ENCODE measurements at regions not wholly inside any gene's neighbourhood (a gene's known extent, or its start where the extent isn't known, plus 50 kb on each side); places are given as distances from the start of the nearest gene placed in this dataset.

DNA sequence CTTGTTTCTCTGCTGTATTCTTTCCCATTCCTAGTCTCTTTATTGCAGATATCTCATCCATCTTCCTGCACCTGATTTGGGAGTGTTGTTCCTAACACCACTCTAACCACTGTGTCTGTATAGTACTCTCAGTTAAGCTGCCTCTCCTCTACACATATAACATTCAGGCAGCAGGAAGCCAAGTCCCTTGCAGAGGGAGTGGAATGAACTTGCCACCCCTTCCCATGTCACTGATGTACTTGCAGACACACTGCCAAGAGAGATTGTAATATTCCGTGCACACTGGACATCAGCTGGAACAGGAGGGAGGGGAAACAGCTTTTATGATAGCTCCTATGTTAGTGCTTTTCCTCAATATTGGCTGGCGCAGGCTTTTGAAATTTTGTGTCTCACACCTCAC is 281.6 kb upstream of the E2F7 start:
- no peaks in the 10 kb centered on the region for H3K36me3 ChIP-seq (ENCODE audit: control insufficient read depth, insufficient read depth, low read length)
- H3K27me3 ChIP-seq (ENCODE audit: control insufficient read depth, insufficient read depth, low read length), result no peaks in the 10 kb centered on the region
- peak; percentile 54 for DNase-seq
- H3K4me1 ChIP-seq (ENCODE audit: control insufficient read depth, insufficient read depth, low read length), result peaks cover 2% of the 10 kb centered on the region
- no peaks in the 10 kb centered on the region for H3K9me3 ChIP-seq (replicated peaks; ENCODE audit: control insufficient read depth, low read depth, low read length)
- H3K4me3 ChIP-seq (ENCODE audit: low read length), result no peak overlapping the region
- no peak overlapping the region for H3K27ac ChIP-seq (ENCODE audit: low read length)
- no CpG with 5 or more reads among the region's 2 CpGs for WGBS (ENCODE audit: insufficient coverage)

DNA sequence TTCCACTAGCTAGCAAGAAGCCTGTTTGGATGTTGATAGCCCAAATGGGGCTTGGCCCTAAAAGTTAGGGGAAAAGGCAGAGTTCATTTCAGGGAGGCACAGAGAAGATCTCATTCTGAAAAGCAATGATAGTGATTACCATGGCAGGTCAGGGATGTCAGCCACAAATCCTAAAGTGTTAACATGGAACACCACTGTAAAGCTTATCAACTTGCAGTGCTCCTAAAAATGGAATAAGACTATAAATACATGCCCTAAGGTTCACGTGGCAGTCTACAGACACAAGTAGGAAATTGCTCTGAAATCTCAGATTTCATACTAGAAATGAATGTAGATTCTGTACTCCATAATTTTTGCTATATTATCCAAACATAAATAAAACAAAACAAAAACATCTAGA is 280.0 kb upstream of the E2F7 start:
- peaks cover 2% of the 10 kb centered on the region for H3K4me1 ChIP-seq (ENCODE audit: control insufficient read depth, insufficient read depth, low read length)
- H3K27ac ChIP-seq (ENCODE audit: low read length), result no peak overlapping the region
- no peak overlapping the region for H3K4me3 ChIP-seq (ENCODE audit: low read length)
- H3K36me3 ChIP-seq (ENCODE audit: control insufficient read depth, insufficient read depth, low read length), result no peaks in the 10 kb centered on the region
- DNase-seq, result no peak
- no peaks in the 10 kb centered on the region for H3K9me3 ChIP-seq (replicated peaks; ENCODE audit: control insufficient read depth, low read depth, low read length)
- H3K27me3 ChIP-seq (ENCODE audit: control insufficient read depth, insufficient read depth, low read length), result no peaks in the 10 kb centered on the region
- WGBS (ENCODE audit: insufficient coverage), result no CpG with 5 or more reads among the region's 1 CpG

DNA sequence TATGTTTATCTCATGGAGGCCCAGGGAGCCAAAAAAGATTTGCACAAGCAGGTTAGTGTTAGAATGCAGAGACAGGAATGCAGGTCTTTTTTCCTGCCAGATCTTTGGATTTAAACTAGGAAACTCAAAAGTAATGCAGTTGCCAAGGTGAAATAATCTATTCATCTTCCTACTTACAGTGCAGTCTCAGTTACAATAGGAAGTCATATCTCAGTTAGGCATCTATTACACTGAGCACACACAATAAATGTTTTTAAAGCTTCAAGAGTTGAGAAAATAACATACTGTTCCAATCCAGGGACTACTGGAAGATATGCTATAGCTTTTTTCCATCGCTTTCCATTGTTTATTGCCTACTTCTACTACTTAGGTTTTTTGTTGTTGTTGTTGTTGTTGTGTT is 279.3 kb upstream of the E2F7 start:
- H3K4me1 ChIP-seq (ENCODE audit: control insufficient read depth, insufficient read depth, low read length), result peaks cover 2% of the 10 kb centered on the region
- H3K27ac ChIP-seq (ENCODE audit: low read length), result no peak overlapping the region
- H3K4me3 ChIP-seq (ENCODE audit: low read length), result no peak overlapping the region
- H3K27me3 ChIP-seq (ENCODE audit: control insufficient read depth, insufficient read depth, low read length), result no peaks in the 10 kb centered on the region
- no CpG with 5 or more reads among the region's 1 CpG for WGBS (ENCODE audit: insufficient coverage)
- no peaks in the 10 kb centered on the region for H3K9me3 ChIP-seq (replicated peaks; ENCODE audit: control insufficient read depth, low read depth, low read length)
- no peak for DNase-seq
- no peaks in the 10 kb centered on the region for H3K36me3 ChIP-seq (ENCODE audit: control insufficient read depth, insufficient read depth, low read length)

DNA sequence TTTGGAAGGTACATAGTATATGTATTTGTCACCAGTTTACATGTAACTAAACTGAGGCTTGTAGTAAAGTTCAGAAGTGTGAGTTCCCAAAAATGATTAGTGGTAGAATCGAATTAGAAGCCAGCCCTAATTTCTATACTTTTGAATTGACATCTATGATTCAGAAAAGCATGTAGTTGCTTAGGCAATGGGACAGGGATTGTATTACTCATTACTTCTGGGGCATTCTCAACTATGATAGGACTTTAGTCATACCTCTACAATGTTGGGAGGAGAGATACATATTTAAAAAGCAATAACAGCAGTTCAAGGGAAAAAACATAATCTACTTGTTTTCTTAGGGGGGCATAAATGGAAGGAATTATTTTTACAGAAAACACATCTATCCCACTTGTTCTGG is 277.9 kb upstream of the E2F7 start:
- no CpG with 5 or more reads among the region's 1 CpG for WGBS (ENCODE audit: insufficient coverage)
- H3K36me3 ChIP-seq (ENCODE audit: control insufficient read depth, insufficient read depth, low read length), result no peaks in the 10 kb centered on the region
- H3K27ac ChIP-seq (ENCODE audit: low read length), result no peak overlapping the region
- peaks cover 2% of the 10 kb centered on the region for H3K4me1 ChIP-seq (ENCODE audit: control insufficient read depth, insufficient read depth, low read length)
- H3K4me3 ChIP-seq (ENCODE audit: low read length), result no peak overlapping the region
- no peaks in the 10 kb centered on the region for H3K9me3 ChIP-seq (replicated peaks; ENCODE audit: control insufficient read depth, low read depth, low read length)
- no peak for DNase-seq
- no peaks in the 10 kb centered on the region for H3K27me3 ChIP-seq (ENCODE audit: control insufficient read depth, insufficient read depth, low read length)

DNA sequence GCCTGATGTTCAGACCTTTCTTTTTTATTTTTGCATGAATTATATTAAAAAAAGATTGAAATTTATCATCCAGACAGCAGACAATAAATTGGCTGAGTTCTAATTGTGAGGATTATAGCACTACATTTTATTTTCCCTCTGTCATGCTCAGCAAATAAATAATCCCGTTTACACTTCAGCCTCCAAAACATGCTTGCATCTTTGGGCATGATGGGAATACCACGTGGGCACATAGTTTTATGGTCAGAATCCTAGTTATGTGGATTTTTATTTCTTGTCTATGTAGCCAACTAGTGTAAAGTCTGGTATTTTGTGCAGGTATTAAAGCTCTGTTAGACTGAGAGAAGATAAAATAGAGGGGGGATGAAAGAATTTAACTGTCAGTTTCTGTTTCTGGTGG is 276.9 kb upstream of the E2F7 start:
- H3K4me1 ChIP-seq (ENCODE audit: control insufficient read depth, insufficient read depth, low read length), result peaks cover 2% of the 10 kb centered on the region
- 17% methylated on average over 1 of the region's 2 CpGs for WGBS (ENCODE audit: insufficient coverage)
- H3K27ac ChIP-seq (ENCODE audit: low read length), result no peak overlapping the region
- no peaks in the 10 kb centered on the region for H3K36me3 ChIP-seq (ENCODE audit: control insufficient read depth, insufficient read depth, low read length)
- DNase-seq, result no peak
- no peaks in the 10 kb centered on the region for H3K9me3 ChIP-seq (replicated peaks; ENCODE audit: control insufficient read depth, low read depth, low read length)
- no peak overlapping the region for H3K4me3 ChIP-seq (ENCODE audit: low read length)
- H3K27me3 ChIP-seq (ENCODE audit: control insufficient read depth, insufficient read depth, low read length), result no peaks in the 10 kb centered on the region

DNA sequence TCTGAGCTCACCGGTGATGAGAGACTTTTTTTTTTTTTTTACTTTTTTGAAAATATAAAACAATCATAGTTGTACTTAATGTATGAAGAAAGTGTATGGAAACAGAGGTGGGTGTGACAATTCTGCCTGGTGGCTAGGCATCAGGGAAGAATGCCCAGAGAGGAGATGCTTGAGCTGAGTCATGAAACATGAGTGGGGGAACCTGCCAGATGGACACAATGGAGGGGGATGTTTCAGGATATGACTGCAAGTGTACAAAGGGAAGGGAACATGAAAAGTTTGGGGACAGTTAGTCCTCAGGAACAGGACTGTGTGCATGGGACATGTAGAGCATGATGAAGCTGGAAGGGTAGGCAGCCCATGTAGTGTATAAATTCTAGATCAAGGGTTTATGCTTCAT is 274.2 kb upstream of the E2F7 start:
- Histone ChIP-seq H3K4me1 (ENCODE audit: control insufficient read depth, insufficient read depth, low read length) (no peaks in the 10 kb centered on the region), H3K36me3 (ENCODE audit: control insufficient read depth, insufficient read depth, low read length) (no peaks in the 10 kb centered on the region), H3K9me3 (replicated peaks; ENCODE audit: control insufficient read depth, low read depth, low read length) (no peaks in the 10 kb centered on the region), H3K27me3 (ENCODE audit: control insufficient read depth, insufficient read depth, low read length) (no peaks in the 10 kb centered on the region), H3K4me3 (ENCODE audit: low read length) (no peak overlapping the region), H3K27ac (ENCODE audit: low read length) (no peak overlapping the region)
- no CpG with 5 or more reads among the region's 1 CpG for WGBS (ENCODE audit: insufficient coverage)
- DNase-seq, result no peak

DNA sequence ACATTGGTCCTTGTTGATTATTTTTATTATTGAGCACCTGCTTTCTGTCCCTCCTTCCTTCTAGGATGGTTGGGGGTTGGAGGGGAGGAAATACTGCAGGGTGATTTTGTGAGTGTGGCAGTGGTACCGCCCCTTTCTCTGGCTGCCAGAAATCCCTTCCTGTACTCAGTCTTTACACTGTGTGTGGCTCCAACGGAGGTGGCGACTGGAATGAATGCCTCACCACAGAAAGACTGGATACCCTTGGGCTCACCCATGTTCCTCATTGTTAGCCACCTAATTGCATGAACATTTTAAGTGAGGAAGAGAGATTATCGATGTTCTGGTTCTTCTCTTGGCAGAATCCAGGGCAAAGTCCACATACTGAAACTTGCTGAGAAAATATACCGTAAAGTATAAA is 272.0 kb upstream of the E2F7 start:
- Histone ChIP-seq H3K36me3 (ENCODE audit: control insufficient read depth, insufficient read depth, low read length) (no peaks in the 10 kb centered on the region), H3K9me3 (replicated peaks; ENCODE audit: control insufficient read depth, low read depth, low read length) (no peaks in the 10 kb centered on the region), H3K4me1 (ENCODE audit: control insufficient read depth, insufficient read depth, low read length) (no peaks in the 10 kb centered on the region), H3K27me3 (ENCODE audit: control insufficient read depth, insufficient read depth, low read length) (no peaks in the 10 kb centered on the region), H3K27ac (ENCODE audit: low read length) (no peak overlapping the region), H3K4me3 (ENCODE audit: low read length) (no peak overlapping the region)
- WGBS (ENCODE audit: insufficient coverage), result 67% methylated on average over 1 of the region's 5 CpGs
- no peak for DNase-seq

DNA sequence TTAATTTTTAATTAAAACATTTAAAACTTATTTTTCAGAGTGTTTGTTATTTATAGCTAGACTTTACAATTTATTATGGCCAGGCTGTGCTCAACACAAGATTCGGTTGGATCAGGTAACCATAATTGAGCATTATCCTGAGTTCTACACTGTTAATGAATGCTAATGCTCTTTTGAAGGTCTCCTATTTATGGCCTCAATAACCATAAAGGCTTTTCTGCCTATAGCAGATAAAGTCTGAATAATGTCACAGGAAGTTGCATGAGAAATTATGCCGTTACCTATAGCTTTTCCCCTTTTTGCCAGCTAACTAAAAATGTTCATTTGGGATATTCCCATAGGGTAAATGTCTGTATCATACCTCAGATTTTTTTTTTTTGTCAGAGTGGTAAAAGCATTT is 269.4 kb upstream of the E2F7 start:
- H3K9me3 ChIP-seq (replicated peaks; ENCODE audit: control insufficient read depth, low read depth, low read length), result no peaks in the 10 kb centered on the region
- no CpG with 5 or more reads among the region's 2 CpGs for WGBS (ENCODE audit: insufficient coverage)
- H3K27ac ChIP-seq (ENCODE audit: low read length), result no peak overlapping the region
- H3K4me1 ChIP-seq (ENCODE audit: control insufficient read depth, insufficient read depth, low read length), result no peaks in the 10 kb centered on the region
- no peaks in the 10 kb centered on the region for H3K27me3 ChIP-seq (ENCODE audit: control insufficient read depth, insufficient read depth, low read length)
- no peaks in the 10 kb centered on the region for H3K36me3 ChIP-seq (ENCODE audit: control insufficient read depth, insufficient read depth, low read length)
- H3K4me3 ChIP-seq (ENCODE audit: low read length), result no peak overlapping the region
- DNase-seq, result no peak

DNA sequence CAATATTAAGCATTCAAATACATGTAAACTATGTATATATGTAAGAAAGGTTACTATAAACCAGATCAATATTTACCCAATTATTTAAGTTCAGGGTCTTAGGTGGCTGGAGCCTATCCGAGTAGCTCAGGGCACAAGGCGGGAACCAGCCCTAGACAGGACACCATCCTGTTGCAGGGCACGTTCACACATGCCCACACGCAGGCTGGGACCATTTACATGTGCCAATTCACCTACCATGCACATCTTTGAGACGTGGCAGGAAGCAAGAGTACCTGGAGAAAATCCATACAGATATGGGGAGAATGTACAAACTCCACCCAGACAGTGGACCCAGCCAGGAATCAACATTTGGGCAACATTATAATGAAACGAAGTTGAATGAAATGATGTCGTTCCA is 263.0 kb upstream of the E2F7 start:
- WGBS (ENCODE audit: insufficient coverage), result 82% methylated on average over 2 of the region's 7 CpGs

DNA sequence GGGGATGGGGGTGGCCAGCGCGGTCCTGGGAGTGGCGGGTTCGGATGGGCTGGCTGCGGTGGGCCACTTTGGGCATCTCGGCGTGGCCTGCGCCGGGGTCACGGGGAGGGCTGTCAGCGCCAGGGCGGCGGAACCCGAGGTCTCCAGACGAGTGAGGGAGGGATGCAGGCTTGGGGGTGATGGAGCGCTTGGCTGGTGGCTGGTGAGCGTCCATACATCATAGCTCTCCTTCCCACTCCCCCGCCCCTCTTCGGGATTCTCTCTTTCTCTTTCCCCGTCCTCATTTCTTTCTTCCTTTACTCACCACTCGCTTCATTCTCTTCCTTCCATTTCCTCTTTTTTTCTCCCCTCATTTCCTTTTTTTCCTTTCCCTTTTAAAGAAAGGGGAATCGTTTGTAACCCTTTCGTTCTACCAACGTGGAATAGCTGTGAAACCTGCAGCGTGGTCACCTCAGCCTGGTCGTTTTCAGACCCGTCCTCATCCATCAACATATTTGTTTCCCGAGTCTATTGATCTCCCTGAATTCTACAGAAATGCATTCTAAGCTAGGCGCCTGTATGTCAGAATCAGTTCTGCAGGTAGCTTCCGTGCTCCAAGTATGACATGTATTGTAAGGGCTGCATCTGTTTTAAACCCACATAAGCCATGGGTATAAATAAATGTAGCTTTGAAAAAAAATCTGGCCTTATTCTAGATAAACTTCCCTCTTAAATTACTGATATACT is 260.3 kb upstream of the E2F7 start:
- Histone ChIP-seq H3K4me1 (ENCODE audit: control insufficient read depth, insufficient read depth, low read length) (peaks cover 5% of the 10 kb centered on the region), H3K27me3 (ENCODE audit: control insufficient read depth, insufficient read depth, low read length) (peaks cover 16% of the 10 kb centered on the region), H3K4me3 (ENCODE audit: low read length) (peak overlapping the region; percentile 63), H3K36me3 (ENCODE audit: control insufficient read depth, insufficient read depth, low read length) (no peaks in the 10 kb centered on the region), H3K27ac (ENCODE audit: low read length) (no peak overlapping the region), H3K9me3 (replicated peaks; ENCODE audit: control insufficient read depth, low read depth, low read length) (no peaks in the 10 kb centered on the region)
- peak; percentile 20 for DNase-seq
- WGBS (ENCODE audit: insufficient coverage), result 0% methylated on average over 5 of the region's 30 CpGs

More for the DNA sequence above, 263.0 kb upstream of the E2F7 start:
- no peak for DNase-seq
- Histone ChIP-seq H3K36me3 (ENCODE audit: control insufficient read depth, insufficient read depth, low read length) (no peaks in the 10 kb centered on the region), H3K9me3 (replicated peaks; ENCODE audit: control insufficient read depth, low read depth, low read length) (no peaks in the 10 kb centered on the region), H3K4me1 (ENCODE audit: control insufficient read depth, insufficient read depth, low read length) (peaks cover 5% of the 10 kb centered on the region), H3K27ac (ENCODE audit: low read length) (no peak overlapping the region), H3K4me3 (ENCODE audit: low read length) (no peak overlapping the region), H3K27me3 (ENCODE audit: control insufficient read depth, insufficient read depth, low read length) (peaks cover 16% of the 10 kb centered on the region)

All from muscle of leg (tissue), 3 donors.